HG03064 (cell line): ENCODE measurements at regions not wholly inside any gene's neighbourhood (a gene's known extent, or its start where the extent isn't known, plus 50 kb on each side); places are given as distances from the start of the nearest gene placed in this dataset.

Source experiments
- ATAC-seq: cut with Tn5 transposase; IDR thresholded peaks from one replicate; pipeline ENCODE4 v1.9.1; 2021; ENCODE audit warnings: low read depth; ENCODE audit not compliant: unreplicated experiment

GRCh38 chr6:71476872-71477271 is 188.3 kb downstream of the OGFRL1 start:
- no peak for ATAC-seq

GRCh38 chr6:71478834-71479541 is 190.4 kb downstream of the OGFRL1 start:
- ATAC-seq = no peak

- ATAC-seq = no peak
Measured at GRCh38 chr6:71480577-71480976, 192.0 kb downstream of the OGFRL1 start.

- ATAC-seq = no peak
Measured at GRCh38 chr6:71481011-71481410, 192.4 kb downstream of the OGFRL1 start.

- ATAC-seq = no peak
Measured at GRCh38 chr6:71481801-71482200, 193.2 kb downstream of the OGFRL1 start.

GRCh38 chr6:71482742-71483141 is 194.1 kb downstream of the OGFRL1 start:
- no peak for ATAC-seq

GRCh38 chr6:71486461-71486860 is 197.8 kb downstream of the OGFRL1 start:
- no peak for ATAC-seq

- ATAC-seq = no peak
Measured at GRCh38 chr6:71488186-71488585, 199.6 kb downstream of the OGFRL1 start.

GRCh38 chr6:71489736-71490135 is 201.1 kb downstream of the OGFRL1 start:
- no peak for ATAC-seq

GRCh38 chr6:71490876-71491275 is 202.3 kb downstream of the OGFRL1 start:
- no peak for ATAC-seq

GRCh38 chr6:71491844-71492243 is 203.2 kb downstream of the OGFRL1 start:
- ATAC-seq = no peak

- no peak for ATAC-seq
Measured at GRCh38 chr6:71492668-71493067, 204.1 kb downstream of the OGFRL1 start.

GRCh38 chr6:71496018-71496721 is 207.6 kb downstream of the OGFRL1 start:
- ATAC-seq = peak; percentile 99

GRCh38 chr6:71496722-71497033 is 208.1 kb downstream of the OGFRL1 start:
- ATAC-seq = no peak

GRCh38 chr6:71498638-71499037 is 210.0 kb downstream of the OGFRL1 start:
- ATAC-seq = no peak

GRCh38 chr6:71499667-71500066 is 211.1 kb downstream of the OGFRL1 start:
- ATAC-seq = no peak

- no peak for ATAC-seq
Measured at GRCh38 chr6:71502168-71502567, 213.6 kb downstream of the OGFRL1 start.

GRCh38 chr6:71502956-71503355 is 214.3 kb downstream of the OGFRL1 start:
- no peak for ATAC-seq

GRCh38 chr6:71507183-71507582 is 218.6 kb downstream of the OGFRL1 start:
- ATAC-seq = no peak

GRCh38 chr6:71509191-71510005 is 220.8 kb downstream of the OGFRL1 start:
- no peak for ATAC-seq

- no peak for ATAC-seq
Measured at GRCh38 chr6:71510057-71510713, 221.6 kb downstream of the OGFRL1 start.
